HG02610 (cell line): ENCODE measurements at regions not wholly inside any gene's neighbourhood (a gene's known extent, or its start where the extent isn't known, plus 50 kb on each side); places are given as distances from the start of the nearest gene placed in this dataset.

Source experiments
- ATAC-seq: cut with Tn5 transposase; IDR thresholded peaks from one replicate; pipeline ENCODE4 v1.9.1; 2021; ENCODE audit warnings: mild to moderate bottlenecking, moderate library complexity; ENCODE audit not compliant: unreplicated experiment

DNA sequence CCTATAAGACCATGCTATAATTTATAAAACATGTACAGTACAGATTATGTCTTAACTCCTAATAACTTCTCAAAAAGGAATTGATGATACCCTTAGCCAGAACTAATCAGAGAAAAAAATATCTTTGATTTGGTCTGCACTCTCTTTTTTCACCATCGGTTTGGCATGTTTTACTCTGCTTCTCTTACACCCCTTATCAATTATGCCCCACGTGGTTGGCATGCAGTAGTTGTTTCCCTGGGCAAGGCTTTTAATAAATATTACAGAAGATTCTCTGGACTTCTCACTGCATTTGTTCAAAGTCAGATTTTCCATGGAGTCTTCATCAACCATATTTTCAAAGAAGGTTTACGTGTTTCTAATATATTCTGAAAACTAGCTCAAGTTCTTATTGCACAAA lies 167.4 kb upstream of the LRIG3 start:
- ATAC-seq: no peak

DNA sequence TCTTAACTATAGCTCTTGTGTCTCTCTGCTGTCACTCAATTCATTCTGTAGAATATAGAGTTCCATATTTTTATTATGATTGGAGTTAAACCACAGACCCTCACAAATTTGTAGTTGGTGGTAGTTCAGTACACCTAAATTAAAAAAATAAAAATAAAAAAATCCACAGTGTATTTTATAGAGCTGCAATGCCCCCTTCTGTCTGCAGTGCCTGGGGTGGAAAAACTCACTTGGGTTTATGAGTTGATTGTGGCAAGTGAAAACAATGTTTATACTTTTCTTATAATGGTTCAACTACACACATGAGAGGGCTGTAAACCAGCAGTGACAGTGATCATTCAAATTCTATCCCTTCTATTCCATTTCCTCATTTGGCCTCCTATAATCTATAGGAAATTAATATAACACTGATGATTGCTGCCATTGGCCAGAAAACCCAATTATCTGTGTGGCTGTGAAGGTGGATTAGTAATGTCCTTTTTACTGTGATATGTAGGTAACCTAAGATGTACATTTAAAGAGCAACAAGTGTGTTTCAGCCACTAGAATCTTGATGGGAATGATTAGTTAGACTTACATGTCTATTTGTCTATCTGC lies 166.9 kb upstream of the LRIG3 start:
- ATAC-seq: no peak

DNA sequence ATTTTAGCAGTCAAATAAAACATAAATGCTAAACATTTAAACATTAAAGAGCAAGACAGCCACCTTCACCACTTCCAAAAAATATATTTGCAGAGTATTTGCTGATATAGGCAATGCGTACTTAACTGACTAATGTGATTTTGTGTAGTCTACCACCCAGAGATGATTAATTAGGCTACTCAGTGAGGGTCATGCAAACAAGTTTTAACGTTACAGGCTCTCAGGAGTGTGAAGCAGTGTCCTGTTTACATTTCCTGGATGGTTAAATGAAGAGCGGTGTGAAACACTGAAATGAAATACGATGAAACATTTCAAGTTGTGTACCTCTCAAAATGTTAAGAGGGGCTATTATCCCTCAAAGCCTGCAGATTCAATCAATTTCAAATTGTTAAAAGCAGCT lies 165.8 kb upstream of the LRIG3 start:
- no peak for ATAC-seq

DNA sequence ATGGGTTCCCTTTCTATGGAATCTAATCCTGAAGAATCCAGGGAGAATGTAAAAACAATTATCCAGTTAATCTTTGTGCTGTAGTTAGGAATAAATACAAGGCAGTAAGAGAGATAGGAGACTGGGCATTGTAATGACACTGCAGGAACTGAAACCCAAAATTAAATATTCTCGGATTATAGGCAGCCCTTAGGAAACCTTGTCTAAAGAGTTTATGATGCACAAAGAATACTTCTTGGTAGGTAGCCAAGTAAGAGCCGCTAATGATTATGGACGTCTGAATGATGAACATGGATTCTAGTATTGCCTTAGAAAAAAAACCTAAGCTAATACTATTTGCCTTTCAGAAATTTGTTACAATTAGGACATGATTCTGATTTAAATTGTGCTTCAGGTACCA lies 165.4 kb upstream of the LRIG3 start:
- ATAC-seq: no peak

DNA sequence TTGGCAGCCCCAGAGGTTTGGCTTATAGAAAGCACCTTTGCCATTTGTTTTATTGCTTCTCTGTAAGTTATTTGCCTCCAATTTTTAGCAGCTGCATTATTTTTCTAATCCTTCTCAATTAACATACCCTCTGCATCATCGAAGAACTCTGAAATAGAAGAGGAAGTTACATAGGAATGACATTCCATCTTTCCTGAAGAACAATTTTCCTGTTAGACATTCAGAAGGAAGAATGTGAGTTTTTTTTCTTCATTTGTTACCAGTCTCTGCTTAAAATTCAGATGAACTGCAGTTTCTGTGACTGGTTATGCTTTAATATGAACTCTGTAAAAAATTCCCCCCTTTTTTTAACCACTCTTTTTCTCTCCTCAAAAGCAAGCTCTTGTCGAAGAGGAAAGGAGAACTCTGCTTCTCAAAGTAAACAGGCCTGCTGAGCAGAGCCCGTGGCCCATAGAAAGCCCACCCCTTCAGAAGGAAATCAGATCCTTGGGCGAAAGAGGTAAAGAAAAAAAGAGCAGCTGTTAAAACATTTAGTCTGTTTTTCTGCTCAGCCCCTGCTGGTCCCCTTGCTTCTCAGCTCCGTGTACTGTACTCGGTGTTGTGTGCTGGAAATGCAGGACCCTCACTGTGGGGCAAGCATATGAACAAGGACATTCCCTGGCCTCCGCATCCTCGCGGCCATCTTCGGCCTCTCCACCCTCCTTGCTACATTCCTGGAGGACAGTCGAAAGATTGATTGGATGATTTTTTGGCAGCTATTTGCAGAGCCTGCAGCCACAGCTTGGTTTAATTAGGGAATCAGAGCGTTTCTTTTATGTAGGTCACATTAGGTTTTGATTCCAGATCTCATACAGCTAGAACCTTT lies 164.4 kb upstream of the LRIG3 start:
- no peak for ATAC-seq

DNA sequence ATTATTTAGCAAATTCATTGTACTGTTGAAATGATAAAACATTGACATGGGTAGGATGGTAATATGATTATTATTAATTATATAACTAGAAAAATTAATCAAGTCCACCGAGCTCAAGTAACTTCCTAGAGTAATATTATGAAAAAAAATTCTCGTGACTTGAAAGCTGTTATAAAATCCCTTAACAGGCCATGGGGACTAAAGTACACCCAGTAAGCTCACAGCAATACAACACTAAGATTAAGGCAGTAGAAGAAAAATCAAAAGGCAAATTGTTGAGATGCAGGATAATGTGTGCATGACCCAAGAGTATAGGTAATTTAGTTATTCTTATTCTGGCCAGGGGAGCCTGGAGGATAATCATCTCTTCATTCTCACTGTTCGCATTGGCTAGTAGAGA lies 162.6 kb upstream of the LRIG3 start:
- no peak for ATAC-seq

DNA sequence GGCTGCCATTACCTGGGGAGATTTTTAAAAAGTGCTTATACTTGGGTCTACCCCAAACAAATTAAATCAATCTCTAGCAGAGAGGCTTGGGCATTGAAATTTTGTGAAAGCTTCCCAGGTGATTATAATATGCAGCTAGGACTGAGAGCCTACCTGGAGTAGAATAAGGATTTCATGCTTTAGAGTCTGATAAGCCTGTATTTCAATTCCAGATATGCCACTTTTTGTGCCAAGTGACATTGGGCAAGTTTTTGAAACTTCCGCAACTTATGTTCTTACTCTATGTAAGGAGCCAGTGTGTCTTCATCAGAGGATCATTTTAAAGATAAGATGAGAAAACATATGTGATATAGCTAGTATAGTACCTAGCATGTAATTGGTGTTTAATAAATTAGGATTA lies 159.8 kb upstream of the LRIG3 start:
- ATAC-seq: no peak

DNA sequence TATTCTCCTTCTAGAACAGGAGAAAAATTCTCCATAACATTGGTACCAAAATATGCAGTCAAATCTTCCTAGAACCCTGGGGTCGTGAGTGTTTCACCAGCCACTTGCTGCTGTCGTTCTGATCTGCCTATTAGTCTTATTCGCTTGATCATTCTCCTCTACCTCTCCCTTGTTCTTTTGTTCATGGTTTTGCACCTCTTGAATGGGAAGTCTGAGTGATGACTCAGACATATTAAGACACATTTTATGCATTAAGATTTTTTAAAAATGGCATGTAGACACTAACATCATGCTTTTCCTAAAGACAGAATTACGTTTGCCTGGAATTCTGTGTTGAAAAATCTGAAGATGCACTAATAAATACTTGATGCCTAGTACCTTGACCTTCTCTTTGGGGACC lies 159.2 kb upstream of the LRIG3 start:
- ATAC-seq: no peak

DNA sequence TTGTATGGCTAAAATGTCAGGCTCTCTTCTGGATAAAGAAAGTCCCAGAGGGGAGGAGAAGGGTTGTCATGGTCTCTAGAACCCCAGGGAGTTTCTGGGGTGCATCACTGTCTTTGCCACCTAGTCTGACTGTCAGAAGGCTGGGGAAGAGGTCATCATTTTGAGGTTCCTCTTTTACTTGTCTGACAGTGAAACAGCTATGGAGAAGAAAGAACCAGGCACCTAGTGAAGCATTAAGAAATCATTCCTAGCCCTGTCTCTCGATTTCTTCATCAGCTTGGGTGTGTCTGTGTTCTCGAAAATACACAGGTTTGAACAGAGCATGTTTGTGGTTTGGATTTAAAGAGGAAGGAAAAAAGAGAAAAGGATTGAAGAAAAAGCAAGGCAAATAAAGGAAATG lies 158.7 kb upstream of the LRIG3 start:
- no peak for ATAC-seq

DNA sequence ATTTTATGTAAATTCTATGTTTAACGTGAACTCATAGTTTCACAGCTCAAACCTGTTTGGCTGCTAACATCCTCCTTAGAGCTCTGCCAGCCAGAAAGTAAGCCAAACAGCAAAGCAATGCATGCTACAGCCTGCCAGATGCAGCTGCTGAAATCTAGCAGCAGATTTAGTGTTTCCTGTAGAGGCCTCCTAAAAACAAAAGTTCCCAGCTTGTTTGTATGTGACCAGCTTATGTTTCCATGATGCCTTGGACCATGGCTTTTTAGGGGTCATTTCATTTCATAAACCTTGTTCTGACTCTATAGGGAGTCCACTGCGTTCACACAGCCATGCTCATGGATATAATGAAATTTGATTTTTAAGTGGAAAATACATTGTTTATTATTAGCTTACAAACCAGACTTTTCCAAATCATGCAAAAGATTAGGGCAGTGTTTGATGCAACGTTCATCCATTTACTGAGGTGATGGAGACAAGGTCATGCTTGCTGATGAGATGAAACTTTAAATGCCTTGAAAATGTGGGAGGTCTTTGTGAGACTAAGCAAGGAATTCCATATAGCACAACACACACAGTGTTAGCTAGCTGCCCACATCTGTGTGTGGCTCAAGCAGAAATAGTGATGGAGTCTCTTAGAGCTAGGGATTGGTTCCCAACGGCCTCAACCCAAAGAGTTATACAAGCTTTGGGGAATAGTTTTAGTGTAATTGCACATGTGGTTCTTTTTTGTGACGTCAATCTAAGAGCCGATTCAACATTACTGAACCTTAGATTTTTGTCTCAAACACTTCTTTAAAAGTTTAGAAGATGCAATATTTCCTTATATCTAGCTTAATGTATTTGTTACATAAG lies 157.5 kb upstream of the LRIG3 start:
- ATAC-seq: no peak

DNA sequence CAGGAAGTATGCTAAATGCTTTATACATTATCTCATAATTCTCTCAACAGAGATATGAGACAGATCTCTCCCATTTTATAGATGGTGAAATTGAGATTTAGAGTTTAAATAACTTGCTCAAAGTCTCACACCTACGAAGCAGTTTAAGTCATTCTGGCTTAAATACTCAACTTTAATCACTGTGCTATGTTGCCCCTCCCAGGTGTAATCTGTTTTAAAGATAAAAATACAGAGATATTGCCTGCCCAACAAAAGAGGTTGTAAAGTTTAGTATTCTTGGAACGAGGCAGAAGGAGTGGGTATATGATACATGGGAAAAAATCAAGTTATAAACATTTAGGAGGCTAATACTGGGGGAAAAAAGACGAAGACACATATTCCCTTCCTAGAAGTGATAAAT lies 156.8 kb upstream of the LRIG3 start:
- no peak for ATAC-seq

DNA sequence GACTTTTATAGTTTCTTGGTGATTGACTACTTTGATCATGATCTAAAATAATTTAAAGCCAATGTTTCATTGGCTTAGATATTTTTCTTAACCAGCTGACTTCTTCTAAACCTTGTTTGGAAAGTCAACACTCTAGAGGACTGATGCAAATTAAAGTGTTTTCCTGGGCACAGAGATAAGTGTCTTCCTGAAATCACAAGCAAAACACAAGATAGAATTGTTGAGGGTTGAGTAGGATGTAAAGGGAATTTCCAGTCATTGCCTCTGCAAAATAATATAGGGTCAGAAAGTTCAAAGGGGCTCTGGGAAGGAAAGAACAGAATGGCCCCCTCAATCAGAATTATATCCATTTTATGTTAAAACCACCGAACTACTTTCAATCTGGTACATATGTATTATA lies 156.3 kb upstream of the LRIG3 start:
- no peak for ATAC-seq

DNA sequence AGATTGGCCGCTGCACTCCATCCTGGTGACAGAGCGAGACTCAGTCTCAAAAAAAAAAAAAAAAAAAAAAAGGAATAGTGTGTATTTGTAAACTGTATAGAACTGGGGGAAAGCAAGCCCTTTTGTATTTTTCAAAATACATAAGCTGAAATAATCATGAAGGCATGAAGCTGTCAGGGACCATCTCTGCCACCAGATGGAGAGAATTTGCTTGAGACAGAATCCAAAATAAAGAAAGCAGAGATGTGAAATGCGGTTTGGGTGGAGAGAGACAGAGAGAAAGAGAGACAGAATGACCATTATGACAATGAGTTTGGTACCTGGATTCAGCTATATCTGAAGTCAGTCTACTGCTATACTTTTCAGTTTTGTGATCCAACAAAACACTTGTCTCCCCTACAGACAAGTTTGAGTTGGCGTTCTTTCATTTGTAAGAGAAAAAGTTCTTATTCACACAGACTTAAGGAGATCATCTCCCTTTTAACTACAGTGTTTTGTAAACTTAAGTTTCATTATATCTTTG lies 155.7 kb upstream of the LRIG3 start:
- ATAC-seq: no peak

DNA sequence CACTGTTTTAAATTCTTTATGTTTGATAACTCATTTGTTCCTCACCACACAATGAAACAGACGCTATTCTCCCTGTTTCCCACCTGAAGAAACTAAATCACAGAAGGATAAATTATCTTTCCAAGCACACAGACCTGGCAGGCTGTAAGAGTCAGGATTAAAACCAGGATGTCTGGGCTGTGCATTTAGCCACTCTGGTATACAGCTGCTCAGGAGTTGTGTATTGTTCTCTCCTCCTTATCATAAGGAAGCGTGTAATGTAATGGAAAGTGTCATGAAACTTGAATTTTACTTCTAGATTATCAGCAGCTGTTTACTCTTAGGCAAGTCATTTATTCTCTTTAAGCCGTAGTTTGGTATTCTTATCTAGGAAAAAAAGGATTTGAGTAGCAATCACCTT lies 154.8 kb upstream of the LRIG3 start:
- ATAC-seq: no peak

DNA sequence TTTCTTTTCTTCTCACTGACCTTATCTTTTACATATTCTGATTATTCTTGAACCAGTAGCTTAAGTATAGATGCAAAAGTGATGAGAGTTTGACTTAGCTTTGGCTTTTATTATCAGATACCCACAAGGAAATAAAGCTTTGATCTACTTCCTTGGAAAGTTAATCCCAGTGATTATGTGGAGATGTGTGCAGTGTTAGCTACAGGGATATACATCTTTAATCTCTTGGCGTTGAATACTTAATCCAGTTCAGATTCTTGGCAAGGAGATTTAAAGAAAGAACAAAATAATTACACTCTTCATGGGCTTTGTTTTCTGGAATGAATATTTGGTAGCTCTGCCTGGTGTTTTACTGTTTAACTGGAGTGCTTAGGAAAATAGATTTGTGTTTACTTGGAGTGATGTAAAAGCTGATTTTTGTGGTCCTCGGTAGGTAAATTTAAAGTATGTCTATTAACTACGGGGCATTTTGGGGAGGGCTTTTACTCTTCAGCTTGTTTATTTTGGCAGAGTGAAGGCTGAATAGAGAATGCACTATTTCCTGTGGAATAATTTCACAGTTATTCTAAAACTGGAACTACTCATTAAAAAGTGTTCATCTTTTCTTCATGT lies 150.1 kb upstream of the LRIG3 start:
- ATAC-seq: no peak

DNA sequence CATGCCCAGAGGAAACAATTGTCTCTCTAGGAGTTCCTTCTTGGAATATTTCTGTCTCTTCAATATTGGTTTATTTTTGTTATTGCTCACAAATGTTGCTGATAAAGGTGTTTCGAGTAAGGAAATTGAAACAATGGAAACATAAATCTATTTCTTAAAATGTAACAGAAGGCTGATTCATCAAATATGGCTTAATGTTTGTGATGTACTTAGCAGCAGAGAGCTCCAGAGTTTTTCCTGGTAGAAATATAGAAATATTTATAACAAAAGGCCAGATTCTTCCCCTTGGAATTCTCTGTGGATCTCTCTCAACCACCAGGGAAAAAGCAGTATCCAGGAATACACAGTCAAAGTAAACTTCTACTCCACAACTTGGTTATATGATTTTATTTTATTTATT lies 149.2 kb upstream of the LRIG3 start:
- no peak for ATAC-seq

DNA sequence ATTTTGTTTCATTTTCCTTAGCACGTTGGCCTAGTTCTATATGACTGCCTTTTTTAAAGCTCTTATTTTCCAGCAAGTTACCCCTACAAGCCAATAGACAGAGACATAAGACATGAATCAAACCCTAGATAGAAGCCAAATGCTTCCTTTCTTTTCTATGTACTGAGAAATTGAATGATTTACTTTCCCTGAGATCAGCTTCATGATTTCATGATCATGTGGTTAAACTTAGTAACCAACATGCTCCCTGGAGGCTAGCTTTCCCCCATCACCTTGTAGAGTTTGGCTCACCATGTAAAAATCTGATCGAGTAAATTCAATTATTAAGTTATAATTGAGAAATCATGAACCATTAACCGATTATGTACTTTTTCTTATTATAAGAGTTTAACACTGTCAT lies 148.1 kb upstream of the LRIG3 start:
- ATAC-seq: no peak

DNA sequence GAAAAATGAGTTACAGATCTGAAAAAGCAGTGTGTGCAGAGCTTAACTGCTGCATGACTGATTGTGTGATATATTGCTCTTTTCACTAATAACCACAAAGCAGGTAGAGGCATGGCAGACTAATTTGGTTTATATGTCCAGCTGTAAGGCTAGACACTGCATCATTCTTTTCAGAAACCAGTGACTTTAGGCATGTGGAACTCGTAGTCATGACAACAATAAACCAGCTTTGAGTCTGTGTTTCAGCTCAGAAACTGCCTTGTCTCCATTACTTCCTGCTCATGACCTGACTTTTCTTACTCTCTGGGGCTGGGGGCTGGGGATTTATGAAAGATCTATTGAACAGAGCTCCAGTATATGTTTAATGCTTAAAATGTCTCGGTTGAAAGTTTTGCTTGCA lies 146.8 kb upstream of the LRIG3 start:
- no peak for ATAC-seq

DNA sequence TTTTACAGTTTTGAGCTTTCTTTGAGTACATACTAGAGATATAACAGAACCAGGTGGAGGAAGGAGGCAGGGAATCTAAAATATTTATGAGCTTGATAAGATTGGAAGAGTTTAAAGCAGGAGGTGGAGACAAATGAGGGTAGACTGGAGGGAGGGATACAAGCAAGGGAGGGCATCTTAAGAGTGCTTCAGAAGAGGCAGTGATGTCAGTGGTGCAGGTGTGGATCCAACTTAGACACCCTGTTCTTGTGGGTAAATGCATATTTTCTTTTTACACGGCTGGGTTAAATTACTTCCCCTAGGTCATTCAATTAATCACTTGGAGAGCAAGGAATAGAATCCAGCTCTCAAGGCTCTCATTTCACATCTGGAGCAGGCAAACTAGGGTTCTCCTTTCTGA lies 146.1 kb upstream of the LRIG3 start:
- no peak for ATAC-seq

DNA sequence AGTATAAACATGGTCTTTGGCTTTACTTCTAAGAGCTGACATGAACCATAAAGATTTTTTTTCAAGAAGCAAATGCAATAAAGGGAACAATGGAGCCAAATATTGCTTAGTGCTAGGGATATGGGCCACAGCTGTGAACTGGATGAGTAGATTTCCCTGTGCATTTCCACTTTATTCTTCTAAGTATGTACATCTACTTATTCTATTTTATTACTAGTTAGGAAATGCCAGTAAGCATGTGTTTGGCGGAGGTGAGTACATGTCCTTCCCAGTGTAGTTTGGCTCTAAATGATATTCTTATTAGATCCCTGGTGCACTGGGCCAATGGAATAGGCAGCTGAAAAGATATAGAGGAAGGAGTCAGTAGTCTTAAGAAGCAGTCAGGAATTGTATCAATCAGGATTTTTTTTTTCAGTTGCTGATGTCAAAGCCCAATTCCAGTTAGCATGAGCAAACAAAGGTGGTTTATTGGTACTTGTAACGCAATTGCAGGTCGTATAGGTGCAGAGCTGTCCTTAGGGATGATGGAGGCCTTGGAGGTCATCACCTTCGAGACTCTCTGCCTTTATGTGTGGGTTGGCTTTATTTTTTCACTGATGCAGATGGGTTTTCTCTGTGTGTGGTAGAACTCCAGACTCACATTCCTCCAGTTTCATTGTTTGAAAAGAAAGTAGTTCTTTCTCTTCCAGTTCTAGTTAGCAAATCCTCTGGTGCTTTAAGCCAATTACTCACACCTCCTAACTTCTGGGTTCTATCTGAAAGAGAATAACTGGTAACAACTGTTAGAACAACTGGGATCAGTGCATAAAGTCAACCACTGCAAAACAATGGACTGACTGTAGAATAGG lies 139.0 kb upstream of the LRIG3 start:
- ATAC-seq: no peak
